NCI-H1092 treated with DMSO at 0.1 percent for 48 hours (cell line): ENCODE measurements at regions not wholly inside any gene's neighbourhood (a gene's known extent, or its start where the extent isn't known, plus 50 kb on each side); places are given as distances from the start of the nearest gene placed in this dataset.
"Not testable (repeated sequence)": the region's sequence is repeated elsewhere in the genome, so short reads cannot be mapped to it uniquely, and the experiment has no call there.

Experiments used
- DNase-seq: peaks from one replicate; lab custom pipeline; 2025; lab: John Stamatoyannopoulos, UW

DNA sequence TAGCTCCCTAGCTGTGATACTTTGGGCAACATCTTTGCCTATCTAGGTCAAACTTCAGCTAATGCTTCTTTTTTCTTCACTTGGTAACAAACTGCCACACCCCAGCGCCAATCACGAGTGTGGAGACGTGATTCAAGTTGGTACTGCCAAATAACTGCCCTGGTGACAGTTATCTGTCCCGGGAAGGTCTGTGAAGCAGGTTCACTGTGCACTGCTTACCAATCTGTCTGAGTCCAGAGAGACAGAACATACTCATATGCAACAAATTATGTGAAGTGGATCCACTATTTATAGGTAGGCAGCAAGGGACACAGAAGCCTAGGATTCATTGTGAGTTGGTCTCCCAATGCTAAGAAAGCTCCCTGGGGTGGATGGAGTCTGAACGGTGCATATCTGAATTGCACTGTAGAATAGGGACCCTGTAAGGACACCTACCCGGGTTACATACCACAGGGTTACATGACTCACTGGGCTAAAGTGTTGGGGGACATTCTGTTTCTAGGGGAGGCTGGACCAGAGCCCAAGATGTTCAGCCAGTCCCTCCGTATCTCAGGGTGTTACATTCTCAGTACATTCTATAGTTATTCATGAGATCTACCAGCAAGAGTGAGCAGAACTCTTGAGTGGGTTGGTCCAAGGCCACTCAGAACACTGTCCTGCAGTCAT lies 95.4 kb upstream of the STC2 start:
- no peak for DNase-seq

DNA sequence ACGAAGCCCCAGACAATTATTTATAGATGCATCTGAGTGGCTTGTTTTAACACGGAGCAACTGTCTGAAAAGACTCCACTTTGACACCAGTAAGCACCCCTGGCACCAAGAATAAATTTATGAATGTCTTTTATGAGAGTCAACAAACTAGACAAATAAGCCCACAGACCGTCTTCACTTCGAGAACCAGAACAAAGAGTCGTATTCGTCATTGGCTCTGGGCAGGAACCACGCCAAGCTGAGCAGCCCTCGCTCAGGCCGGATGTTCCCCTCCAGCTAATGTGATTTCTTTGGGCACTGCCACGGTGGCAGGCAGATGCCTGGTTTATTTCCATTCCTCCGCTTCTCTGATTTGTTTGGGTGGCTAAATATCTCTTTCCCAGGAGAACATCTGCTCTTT lies 91.9 kb upstream of the STC2 start:
- DNase-seq, result peak; percentile 28

DNA sequence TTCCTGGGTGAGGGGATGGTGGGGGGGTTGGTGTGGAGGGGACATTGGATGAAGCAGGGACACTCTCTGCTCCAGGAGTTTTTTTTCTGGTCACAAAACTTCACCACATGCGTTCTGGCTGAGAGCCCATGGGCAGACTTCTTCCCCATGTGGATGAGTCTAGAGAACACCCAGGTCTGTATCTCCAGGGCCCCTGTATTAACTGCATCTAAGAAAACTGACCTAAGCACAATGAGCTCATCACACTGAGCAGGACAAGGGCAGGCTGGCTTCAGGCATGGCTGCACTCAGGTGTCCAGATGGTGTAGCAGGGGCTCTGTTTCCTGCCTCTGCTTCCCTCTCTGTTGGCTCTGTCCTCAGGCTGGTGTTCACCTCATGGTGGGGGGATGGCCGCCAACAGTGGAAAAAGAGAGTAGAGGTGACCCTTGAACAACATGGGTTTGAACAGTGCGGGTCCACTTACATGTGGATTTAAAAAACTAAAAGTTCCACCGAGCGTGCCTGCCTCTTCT lies 85.3 kb upstream of the STC2 start:
- no peak for DNase-seq

DNA sequence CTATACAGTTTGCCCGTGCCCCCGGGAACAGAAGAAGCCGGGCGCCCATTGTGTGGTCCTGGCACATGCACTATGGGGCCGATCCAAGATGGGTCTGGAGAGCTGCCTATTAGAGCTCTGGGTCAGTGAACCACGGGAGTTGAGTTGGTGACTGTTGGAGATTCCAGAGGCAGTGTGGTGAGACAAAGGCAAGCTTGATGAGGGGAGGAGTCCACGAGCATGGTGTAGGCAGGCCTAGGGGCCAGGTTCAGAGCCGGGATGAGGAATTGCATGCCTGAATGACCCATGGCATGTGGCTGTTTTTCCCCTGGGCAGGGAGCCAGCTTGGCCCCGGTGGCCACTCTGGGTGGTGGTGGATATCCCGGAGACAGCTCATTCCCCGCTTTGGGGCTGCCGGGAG lies 84.4 kb upstream of the STC2 start:
- no peak for DNase-seq

DNA sequence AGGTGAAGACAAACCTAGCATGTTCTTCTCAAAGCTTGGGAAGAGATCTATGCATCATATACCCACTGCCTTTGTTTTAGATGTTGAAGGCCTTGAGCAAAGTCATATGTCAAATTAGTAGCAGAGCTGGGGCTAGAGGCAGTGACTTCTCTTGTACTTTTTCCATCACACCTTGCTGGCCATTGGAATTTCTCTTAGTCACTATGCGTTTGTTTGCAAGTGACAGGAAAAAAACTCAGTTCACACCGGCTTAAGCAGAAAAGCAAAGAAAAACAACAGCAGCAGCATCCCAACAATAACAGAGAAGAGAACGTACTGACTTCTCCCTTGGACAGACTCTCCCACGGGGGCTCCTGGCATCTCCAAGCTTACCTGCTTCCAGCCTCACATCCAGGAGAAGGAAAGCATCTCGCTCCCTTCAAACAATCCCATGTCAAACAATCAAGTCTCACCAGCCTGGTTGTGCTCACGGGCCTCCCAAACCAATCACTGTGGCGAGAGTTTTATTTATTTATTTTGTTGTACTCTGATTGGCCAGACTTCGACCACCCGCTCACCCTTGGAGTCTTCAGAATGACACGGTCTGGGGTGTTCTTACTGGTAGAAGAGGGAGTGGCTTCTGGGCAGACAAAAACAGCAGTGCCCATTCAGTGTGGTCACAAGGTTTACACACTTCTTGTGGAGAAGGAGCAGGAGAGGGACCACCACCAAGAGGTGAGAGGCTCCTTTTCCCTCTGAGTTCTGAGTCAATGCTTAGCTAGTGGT lies 83.8 kb upstream of the STC2 start:
- DNase-seq, result no peak

DNA sequence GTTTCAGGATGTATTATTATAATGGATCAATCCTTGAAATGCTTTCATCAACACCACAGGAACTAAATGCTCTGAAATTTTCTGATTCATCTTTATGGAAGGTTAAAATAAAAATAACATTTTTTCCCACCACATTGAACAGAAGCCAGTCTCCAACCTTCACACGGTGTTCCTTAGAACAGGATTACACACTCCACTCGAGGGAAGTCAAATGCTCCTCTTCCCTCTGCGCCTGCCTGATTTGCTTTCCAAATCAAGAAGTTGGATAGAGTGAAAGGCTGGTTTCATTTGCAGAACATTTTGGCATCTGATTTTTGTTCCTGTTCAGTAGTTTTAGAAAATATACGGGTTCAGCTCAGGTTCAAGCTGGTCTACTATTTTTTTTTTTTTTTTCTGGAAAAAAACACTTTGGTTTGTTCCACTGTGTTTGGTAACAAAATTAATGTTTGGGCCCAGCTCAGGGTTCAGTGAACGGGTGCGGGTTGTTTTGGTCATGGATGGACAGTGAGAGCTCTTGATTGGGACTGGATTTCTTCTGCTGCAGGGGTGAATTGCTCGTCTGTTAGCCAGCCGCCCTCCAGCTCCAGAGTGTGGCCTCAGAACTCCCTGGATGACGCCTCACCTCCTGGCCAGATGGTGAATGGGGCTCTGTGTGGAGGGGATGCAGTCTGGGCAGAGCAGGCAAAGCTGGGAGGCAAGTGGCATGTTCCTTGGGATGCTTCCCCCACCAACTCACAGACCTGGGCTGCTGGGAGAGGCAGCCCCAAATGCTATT lies 82.4 kb upstream of the STC2 start:
- DNase-seq, result no peak

DNA sequence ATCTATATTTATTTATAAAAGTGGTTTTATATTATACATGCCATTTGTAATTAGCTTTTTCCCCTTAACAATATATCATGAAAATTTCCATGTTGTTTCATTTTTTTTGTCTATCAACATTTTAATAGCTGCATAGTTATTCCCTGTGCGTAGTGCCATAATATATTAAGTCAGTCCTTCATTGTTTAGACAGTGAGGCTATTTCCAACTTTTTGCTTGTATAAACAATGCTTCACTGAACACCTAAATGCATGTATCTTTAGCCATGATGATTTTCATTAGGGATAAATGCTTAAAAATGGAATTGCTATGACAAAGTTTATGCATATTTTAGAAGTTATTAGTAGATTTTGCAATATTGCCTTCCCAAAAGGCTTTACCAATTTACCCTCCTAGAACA lies 80.7 kb upstream of the STC2 start:
- no peak for DNase-seq

DNA sequence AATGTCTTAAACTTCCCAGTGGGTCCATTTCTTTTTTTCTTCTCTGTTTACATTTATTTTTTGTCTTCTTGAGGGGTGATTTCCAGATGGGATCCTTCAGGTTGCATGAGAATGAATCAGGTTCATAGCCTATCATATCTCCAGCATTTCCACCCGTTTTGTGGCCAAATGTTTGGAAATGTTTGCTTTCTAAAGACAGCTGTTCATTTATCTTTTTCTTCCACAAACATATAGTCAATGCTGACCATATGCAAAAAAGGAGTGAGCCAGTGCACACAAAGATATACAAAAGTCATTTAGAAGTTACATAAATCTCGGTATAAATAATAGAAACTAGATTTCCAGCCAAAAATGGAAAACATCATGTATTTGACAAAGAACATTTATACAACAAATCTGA lies 71.6 kb upstream of the STC2 start:
- no peak for DNase-seq

DNA sequence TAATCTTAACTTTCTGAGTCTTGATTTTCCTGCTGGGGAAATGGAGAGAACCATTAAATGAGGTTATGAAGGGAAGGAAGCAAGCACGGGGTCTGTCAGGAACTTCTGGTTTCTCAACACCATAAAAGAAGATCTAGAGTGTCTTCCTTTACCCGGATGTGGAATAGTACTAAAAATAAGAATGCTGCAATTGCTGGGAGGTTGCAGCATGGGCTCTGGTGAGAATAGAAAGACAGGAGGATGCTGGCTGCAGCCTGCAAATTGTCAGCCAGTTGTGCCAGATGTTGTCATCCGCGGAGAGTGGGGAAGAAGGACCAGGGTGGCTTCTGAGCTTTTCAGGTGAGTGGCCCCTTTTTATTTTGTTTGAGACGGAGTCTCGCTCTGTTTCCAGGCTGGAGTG lies 69.3 kb upstream of the STC2 start:
- no peak for DNase-seq

DNA sequence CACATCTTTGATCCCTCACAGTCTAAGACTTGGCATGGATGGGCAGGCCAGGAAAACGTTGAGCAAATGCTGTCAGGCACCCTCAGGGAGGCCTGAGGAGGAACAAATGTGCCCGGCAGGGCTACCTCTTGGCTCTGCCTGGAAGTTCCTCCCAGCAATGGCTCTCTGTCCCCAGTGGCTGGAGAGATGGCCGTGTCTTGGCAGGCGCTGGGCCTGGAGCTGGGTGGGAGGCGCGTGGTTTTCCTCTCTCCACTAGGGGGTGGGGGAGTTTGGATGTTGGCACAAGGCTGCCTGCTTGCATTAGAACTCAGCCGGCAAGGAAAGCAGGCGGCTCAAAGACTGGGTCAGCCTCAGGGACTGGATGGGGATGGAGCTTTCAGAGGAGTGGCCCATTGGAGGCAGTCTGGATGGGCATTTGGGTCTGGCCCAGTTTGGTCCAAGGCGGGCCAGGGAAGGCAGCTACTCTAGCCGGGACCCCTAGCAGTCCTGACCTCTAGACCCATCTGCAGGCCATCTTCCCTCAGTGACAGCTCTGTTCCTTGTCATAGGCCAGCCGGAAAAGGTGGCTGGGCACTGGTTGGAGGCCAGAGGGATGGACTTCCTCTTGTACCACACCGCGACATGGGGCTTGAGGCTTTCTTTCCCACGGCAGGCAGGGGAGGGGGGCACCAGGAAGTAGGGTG lies 68.2 kb upstream of the STC2 start:
- DNase-seq, result no peak

DNA sequence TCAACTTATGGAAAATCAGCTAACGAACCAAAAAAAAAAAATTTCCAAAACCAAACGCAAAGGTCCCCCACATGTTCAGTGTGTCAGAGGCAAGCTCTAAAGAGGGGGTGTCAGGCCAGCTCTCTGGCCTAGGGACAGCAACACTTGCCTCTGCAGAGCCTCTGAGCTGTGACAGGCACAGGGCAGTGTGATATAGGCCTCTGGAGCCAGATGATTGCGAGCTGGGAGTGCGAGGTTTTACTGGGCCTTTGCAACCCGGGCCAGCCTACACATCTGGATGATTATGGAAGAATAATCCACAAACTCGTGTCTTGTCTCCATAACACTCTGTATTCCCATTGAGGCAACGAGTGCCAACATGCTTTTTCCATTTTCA lies 67.7 kb upstream of the STC2 start:
- no peak for DNase-seq

DNA sequence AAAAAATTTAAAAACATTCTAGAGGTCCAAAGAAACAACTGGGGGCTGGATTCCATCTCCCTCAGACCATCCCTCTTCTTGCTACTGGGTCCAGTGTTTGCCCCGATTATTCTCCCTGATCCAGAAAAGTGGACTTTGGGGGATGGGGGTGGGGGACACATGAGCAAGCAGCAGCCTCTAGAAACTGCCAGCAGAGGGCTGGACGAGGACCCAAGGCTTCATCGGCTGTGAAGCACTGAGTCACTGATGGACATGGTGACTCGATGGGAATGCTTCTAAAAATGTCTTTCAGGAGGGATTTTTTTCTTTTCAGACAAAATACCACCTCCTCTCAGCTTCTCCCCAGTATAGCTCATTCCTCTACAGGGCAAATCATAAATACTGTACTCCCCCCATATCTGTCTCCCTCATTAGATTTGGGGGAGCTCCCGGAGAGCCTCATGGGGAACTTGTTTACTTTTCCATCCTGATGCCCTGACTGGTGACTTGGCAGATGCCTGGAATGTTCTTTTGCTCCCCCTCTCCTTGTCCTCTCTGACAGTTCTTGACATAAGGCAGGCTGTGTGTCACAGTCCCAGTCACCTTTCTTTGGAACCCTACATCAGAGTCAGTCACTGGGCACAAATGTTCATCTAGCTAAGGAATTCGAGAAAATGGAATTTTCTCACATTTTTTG lies 67.2 kb upstream of the STC2 start:
- no peak for DNase-seq

DNA sequence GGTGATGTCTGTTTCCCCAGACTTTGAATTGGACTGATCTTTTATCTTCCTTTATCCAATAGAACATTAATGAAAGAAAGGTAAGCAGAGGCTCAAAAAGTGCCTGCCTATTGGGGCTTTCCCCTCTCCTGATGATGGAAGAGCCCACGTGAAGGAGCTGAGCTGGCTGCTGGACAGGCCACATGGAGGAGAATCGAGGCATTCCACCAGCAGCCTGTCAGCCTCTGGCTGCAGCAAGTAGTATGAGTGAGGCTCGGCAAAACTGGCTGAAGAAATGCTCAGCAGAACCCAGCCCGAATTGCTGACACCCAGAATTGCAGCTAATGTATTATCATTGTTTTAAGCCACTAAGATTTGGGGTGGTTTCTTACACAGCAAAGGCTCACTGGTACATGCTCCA lies 66.5 kb upstream of the STC2 start:
- no peak for DNase-seq

DNA sequence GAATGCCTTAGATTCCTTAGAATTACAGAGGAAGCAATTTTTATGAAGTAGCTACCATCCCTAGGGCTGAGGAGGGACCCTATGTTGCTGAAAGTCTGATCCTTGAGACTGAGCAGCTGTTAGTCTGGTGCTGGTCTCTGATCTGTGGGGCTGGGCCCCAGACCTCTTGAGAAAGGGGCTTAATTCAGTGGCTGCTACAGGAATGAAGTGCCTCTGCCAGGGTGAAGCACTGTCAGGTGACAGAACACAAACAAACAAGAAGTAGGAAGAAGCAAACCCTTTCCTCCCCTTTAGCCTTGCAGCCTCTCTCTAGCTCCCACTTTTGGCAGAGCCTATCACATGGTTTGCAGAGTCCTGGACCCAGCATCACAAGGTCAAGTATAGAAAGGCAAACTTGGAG lies 64.0 kb upstream of the STC2 start:
- no peak for DNase-seq

DNA sequence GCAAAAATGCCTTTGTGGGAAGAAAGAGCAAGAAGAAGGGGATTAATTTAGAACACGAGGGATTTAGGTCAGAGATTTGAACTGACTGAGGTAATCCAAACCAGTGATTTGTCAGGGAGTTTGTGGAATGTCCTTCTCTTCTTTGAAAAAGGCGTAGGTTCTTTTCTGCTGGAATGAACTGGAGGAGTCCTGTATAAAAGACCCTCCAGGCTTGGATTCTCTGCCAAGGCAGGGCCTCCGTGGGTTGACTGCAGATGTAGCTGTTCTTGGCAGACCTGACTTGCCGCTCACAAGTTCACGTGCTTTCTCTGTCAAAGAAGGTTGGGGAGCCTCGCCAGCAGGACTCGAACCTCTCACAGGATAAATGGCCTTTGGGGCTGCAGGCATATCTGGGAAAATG lies 62.8 kb upstream of the STC2 start:
- no peak for DNase-seq

DNA sequence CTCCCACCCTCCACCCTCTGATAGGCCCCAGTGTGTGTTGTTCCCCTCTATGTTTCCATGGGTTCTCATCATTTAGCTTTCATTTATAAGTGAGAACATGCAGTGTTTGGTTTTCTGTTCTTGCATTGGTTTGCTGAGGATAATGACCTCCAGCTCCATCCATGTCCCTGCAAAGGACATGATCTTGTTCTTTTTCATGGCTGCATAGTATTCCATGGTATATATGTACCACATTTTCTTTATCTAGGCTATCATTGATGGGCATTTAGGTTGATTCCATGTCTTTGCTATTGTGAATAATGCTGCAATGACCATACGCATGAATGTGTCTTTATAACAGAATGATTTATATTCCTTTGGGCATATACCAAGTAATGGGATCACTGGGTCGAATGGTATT lies 59.1 kb upstream of the STC2 start:
- not testable (repeated sequence) for DNase-seq

DNA sequence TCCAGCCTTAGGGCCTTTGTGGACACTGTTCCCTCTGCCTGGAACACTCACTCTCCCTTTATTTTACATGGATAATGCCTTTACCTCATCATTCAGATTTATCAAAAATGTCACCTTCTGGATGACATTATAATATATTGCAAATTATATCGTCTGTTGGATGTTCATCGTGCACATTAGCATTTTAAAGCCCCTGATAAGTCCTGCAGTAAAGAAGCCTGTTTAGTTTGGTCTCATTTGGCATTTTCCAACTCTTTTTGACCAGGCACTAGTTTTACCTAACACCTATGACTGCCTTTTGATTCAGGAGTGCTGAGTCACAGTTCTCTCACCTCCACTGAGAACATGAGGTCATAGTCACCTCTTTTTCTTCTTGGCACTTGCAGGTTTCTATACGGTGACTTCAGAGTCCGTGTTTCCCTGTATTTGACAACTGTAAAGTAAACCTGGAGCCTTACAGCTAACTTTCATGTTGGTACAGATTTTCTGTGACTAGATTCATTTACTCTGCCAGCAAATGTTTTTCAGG lies 57.7 kb upstream of the STC2 start:
- no peak for DNase-seq

DNA sequence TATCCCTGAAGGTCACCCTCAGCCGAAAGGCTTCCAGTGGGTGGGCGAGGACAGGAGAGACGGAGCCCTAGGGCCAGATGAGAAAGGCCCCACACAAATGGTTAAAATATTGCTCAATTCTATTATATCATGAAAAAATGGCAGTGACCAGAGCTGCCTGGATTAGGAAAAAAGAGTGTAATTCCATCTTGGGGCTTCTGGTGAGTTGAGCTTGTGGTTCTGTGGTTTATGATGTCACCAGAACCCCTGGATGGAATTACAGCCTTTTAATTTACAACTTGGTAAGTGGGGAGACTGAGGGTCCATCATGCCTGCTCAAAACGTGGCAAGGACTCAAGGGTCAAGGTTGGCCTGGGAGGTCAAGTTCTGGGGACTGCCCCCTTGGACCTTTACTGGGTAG lies 55.5 kb upstream of the STC2 start:
- no peak for DNase-seq

DNA sequence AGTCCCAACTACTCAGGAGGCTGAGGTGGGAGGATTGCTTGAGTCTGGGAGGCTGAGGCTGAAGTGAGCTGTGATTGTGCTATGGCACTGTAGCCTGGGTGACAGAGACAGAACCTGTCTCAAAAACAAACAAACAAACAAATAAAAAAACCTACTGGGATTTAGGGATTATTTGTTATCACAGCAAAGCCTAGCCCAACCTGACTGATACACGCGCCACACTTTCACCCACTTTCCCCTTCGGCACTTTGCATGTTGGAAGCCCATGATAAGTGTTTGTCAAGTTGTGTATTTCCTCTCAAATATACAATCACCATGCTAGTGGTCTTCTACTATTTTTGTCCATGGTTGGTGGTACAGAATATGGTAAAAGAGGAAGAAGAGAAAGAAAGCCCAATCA lies 50.5 kb upstream of the STC2 start:
- no peak for DNase-seq
